Upper lobe of right lung (tissue), 1 donor: ENCODE measurements at regions not wholly inside any gene's neighbourhood (a gene's known extent, or its start where the extent isn't known, plus 50 kb on each side); places are given as distances from the start of the nearest gene placed in this dataset.
A peak's percentile ranks its signal among the peaks of the same experiment; 100 is the strongest.

Source experiments
- ATAC-seq: fragments of 200-7000 bp; cut with Tn5 transposase; one replicate; pipeline ENCODE4 v1.9.1; 2020; ENCODE audit warnings: mild to moderate bottlenecking, moderate library complexity
- DNase-seq: peaks from one replicate; pipeline ENCODE4 v3.0.0-alpha.2; 2020
- H3K27ac ChIP-seq: fragments of 200-600 bp; one replicate; pipeline ENCODE4 v1.8.0; 2022
- H3K27me3 ChIP-seq: fragments of 200-600 bp; one replicate; pipeline ENCODE4 v1.8.0; 2022; ENCODE audit warnings: mild to moderate bottlenecking
- H3K36me3 ChIP-seq: fragments of 200-600 bp; one replicate; pipeline ENCODE4 v1.8.0; 2022
- H3K4me1 ChIP-seq: fragments of 200-600 bp; one replicate; pipeline ENCODE4 v1.8.0; 2022
- H3K4me3 ChIP-seq: fragments of 200-600 bp; one replicate; pipeline ENCODE4 v1.8.0; 2022; ENCODE audit warnings: mild to moderate bottlenecking
- H3K9me3 ChIP-seq: fragments of 200-600 bp; one replicate; pipeline ENCODE4 v1.8.0; 2022
- CTCF ChIP-seq: fragments of 200-600 bp; IDR thresholded peaks from one replicate; pipeline ENCODE4 v1.8.0; 2022; ENCODE audit warnings: antibody characterized with exemption
- intact Hi-C: fragments of 100-400 bp; cut with DNase I; formaldehyde crosslinking; loops from one replicate; pipeline ENCODE4 v1.11.0; 2022
- donor health status: DM: no; HTN: yes; CAD: no; lungs with severe emphysema.

DNA sequence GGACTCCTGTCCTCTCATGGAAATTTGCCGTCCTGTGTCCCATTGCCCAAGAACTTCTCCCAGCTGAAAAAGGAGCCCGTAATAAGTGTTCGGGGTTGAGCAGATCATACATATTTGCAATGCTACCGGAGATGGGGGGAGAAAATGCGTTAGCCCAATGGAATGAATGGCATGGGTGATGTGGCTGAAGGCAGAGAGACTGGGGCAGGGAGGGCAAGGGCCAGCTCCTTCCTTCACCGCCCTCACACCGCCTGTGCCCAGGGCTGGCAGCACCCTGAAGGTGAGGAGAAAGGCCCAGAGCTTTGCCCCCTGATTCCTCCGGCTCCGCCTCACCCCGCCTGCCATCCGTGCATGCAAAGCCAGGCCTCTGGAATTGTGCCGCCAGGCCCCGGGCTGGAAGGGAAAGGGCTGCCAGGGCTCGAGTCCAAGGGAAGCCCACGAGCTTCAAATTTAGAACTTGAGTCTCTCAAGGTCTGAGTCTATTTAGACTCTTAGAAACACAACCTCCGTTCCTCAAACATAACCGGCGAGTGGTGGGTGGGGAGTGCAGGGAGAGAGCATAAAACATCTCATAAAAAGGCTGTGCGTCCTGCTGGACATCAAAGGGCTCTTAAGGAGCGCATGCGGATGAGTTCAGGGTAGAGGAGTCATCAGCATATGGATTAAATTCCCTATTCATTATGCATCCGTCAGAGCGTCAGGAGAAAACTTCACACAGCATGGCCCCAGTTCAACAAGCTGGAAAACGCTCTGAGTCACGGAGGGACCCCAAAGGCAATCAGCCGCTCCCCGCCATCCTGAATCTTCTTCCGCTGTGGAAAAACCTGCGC, 121.7 kb upstream of the GLI2 start:
- DNase-seq (no peak), ATAC-seq (peak; percentile 60)
- no peaks in the 10 kb centered on the region for H3K9me3 ChIP-seq
- H3K4me3 ChIP-seq, result no peak overlapping the region
- no peak overlapping the region for H3K27ac ChIP-seq
- no peak for TF ChIP-seq CTCF
- no peaks in the 10 kb centered on the region for H3K4me1 ChIP-seq
- H3K36me3 ChIP-seq, result no peaks in the 10 kb centered on the region
- intact Hi-C loops, result no loop called here
- no peaks in the 10 kb centered on the region for H3K27me3 ChIP-seq

- H3K36me3 ChIP-seq, result no peaks in the 10 kb centered on the region
- no peak for DNase-seq
- H3K9me3 ChIP-seq, result no peaks in the 10 kb centered on the region
- no peak for ATAC-seq
- no peak overlapping the region for H3K27ac ChIP-seq
- H3K4me1 ChIP-seq, result no peaks in the 10 kb centered on the region
- no peak overlapping the region for H3K4me3 ChIP-seq
- no peak for TF ChIP-seq CTCF
- intact Hi-C loops, result no loop called here
- H3K27me3 ChIP-seq, result no peaks in the 10 kb centered on the region
Measured at GRCh38 chr2:120614901-120615300, 120.8 kb upstream of the GLI2 start.

DNA sequence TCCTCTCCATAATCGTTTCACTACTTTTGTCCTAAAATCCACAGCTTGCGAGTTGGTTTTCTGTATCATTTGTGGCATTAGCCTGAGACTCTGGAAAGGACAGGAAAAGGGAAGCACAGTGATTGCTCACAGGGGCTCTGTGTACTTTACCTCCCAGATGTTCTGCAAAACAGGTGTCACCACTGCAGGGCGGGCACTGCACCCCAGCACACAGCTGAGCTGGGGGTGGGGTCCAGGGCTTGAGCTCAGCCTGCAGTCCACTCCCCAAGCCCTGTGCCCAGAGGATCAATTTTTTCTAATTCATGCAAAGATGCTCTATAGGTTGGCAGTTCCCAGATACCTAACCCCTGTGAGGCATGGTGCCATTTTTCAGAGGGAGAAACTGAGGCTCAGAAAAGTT, 119.4 kb upstream of the GLI2 start:
- DNase-seq, result peak; percentile 27

GRCh38 chr2:120617055-120617454, 118.6 kb upstream of the GLI2 start:
- TF ChIP-seq CTCF, result no peak
- Histone ChIP-seq H3K4me1 (no peaks in the 10 kb centered on the region), H3K27ac (no peak overlapping the region), H3K4me3 (no peak overlapping the region), H3K9me3 (no peaks in the 10 kb centered on the region), H3K36me3 (no peaks in the 10 kb centered on the region), H3K27me3 (no peaks in the 10 kb centered on the region)
- ATAC-seq (peak; percentile 60), DNase-seq (peak; percentile 58)
- intact Hi-C loops, result no loop called here

More for the DNA sequence above, 119.4 kb upstream of the GLI2 start:
- Histone ChIP-seq H3K27ac (no peak overlapping the region), H3K27me3 (no peaks in the 10 kb centered on the region), H3K9me3 (no peaks in the 10 kb centered on the region), H3K4me3 (no peak overlapping the region), H3K36me3 (no peaks in the 10 kb centered on the region), H3K4me1 (no peaks in the 10 kb centered on the region)
- no peak for ATAC-seq
- intact Hi-C loops, result no loop called here
- TF ChIP-seq CTCF, result no peak

GRCh38 chr2:120618830-120619229, 116.8 kb upstream of the GLI2 start:
- Histone ChIP-seq H3K36me3 (no peaks in the 10 kb centered on the region), H3K4me3 (no peak overlapping the region), H3K27ac (no peak overlapping the region), H3K9me3 (no peaks in the 10 kb centered on the region), H3K4me1 (no peaks in the 10 kb centered on the region), H3K27me3 (no peaks in the 10 kb centered on the region)
- DNase-seq (no peak), ATAC-seq (no peak)
- intact Hi-C loops, result no loop called here
- no peak for TF ChIP-seq CTCF

DNA sequence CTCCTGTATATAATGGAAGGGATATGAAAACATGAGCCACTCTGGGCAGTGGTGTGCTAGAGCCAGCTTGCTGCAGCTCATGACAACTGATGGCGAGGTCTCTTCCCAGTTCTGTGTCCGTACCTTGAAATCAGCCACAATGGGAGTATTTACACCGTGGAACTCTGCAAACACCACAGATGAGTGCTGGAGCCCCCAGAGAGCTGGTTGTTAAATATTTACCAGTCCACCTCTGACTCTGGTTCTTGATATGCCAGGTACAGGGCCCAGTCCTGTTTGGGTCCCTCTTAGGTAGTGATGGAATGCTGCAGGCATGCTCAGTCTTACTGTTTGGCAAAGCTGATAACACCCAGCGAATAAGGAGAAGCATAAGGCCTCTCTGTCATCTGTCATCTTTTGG, 116.1 kb upstream of the GLI2 start:
- Histone ChIP-seq H3K4me1 (no peaks in the 10 kb centered on the region), H3K36me3 (no peaks in the 10 kb centered on the region), H3K27me3 (no peaks in the 10 kb centered on the region), H3K9me3 (no peaks in the 10 kb centered on the region), H3K27ac (no peak overlapping the region), H3K4me3 (no peak overlapping the region)
- ATAC-seq, result peak; percentile 65
- TF ChIP-seq CTCF, result no peak
- intact Hi-C loops, result no loop called here
- no peak for DNase-seq
